ENCODE measurements at regions not wholly inside any gene's neighbourhood (a gene's known extent, or its start where the extent isn't known, plus 50 kb on each side); places are given as distances from the start of the nearest gene placed in this dataset.

- Histone ChIP-seq H3K36me3 (ENCODE audit: control insufficient read depth, insufficient read depth, low read length) (no peaks in the 10 kb centered on the region), H2AFZ (ENCODE audit: low read length) (no peak overlapping the region), H3K79me2 (ENCODE audit: control insufficient read depth, insufficient read depth, low read length) (no peaks in the 10 kb centered on the region), H3K4me1 (ENCODE audit: control insufficient read depth, extremely low read depth, insufficient read depth, low read length) (no peaks in the 10 kb centered on the region), H3K4me2 (ENCODE audit: extremely low read depth, insufficient read depth, low read length) (no peak overlapping the region), H3K9ac (ENCODE audit: insufficient read depth, low read length) (no peak overlapping the region), H3K27ac (ENCODE audit: insufficient read depth, low read length) (no peak overlapping the region), H3K27me3 (ENCODE audit: control insufficient read depth, insufficient read depth, low read length) (no peaks in the 10 kb centered on the region), H3K9me3 (ENCODE audit: control insufficient read depth, insufficient read depth, low read depth, low read length) (no peaks in the 10 kb centered on the region), H4K20me1 (ENCODE audit: control insufficient read depth, extremely low read depth, insufficient read depth, low read length) (no peaks in the 10 kb centered on the region), H3K4me3 (replicated peaks in 1 of 4; ENCODE audit: control extremely low read depth in 1 of 4, insufficient read depth in 1 of 4, low read depth in 3 of 4, low read length in 4 of 4) (no peak overlapping the region)
- no peak for TF ChIP-seq CTCF (conservative IDR thresholded peaks at IDR 0.05 in 1 of 2, IDR thresholded peaks at IDR 0.05 in 1 of 2; ENCODE audit: low read depth in 1 of 2, low read length in 2 of 2)
- no peak for TF ChIP-seq EZH2 (IDR thresholded peaks at IDR 0.05; ENCODE audit: low read length, missing control alignments)
- no peak for DNase-seq (ENCODE audit: low read depth in 2 of 2)
Measured at GRCh38 chr1:57752843-57753242, 329.0 kb upstream of the DAB1 start.

GRCh38 chr1:57748719-57749118, 324.9 kb upstream of the DAB1 start:
- H4K20me1 ChIP-seq (ENCODE audit: control insufficient read depth, extremely low read depth, insufficient read depth, low read length): no peaks in the 10 kb centered on the region
- H3K4me1 ChIP-seq (ENCODE audit: control insufficient read depth, extremely low read depth, insufficient read depth, low read length): no peaks in the 10 kb centered on the region
- H3K36me3 ChIP-seq (ENCODE audit: control insufficient read depth, insufficient read depth, low read length): no peaks in the 10 kb centered on the region
- H3K9me3 ChIP-seq (ENCODE audit: control insufficient read depth, insufficient read depth, low read depth, low read length): no peaks in the 10 kb centered on the region
- H3K4me2 ChIP-seq (ENCODE audit: extremely low read depth, insufficient read depth, low read length): no peak overlapping the region
- no peaks in the 10 kb centered on the region for H3K79me2 ChIP-seq (ENCODE audit: control insufficient read depth, insufficient read depth, low read length)
- H2AFZ ChIP-seq (ENCODE audit: low read length): no peak overlapping the region
- no peak overlapping the region for H3K9ac ChIP-seq (ENCODE audit: insufficient read depth, low read length)
- no peaks in the 10 kb centered on the region for H3K27me3 ChIP-seq (ENCODE audit: control insufficient read depth, insufficient read depth, low read length)
- H3K27ac ChIP-seq (ENCODE audit: insufficient read depth, low read length): no peak overlapping the region
- TF ChIP-seq CTCF (conservative IDR thresholded peaks at IDR 0.05 in 1 of 2, IDR thresholded peaks at IDR 0.05 in 1 of 2; ENCODE audit: low read depth in 1 of 2, low read length in 2 of 2) (no peak), EZH2 (IDR thresholded peaks at IDR 0.05; ENCODE audit: low read length, missing control alignments) (no peak)
- DNase-seq (ENCODE audit: low read depth in 2 of 2): no peak
- H3K4me3 ChIP-seq (replicated peaks in 1 of 4; ENCODE audit: control extremely low read depth in 1 of 4, insufficient read depth in 1 of 4, low read depth in 3 of 4, low read length in 4 of 4): no peak overlapping the region

GRCh38 chr1:57747818-57748217, 324.0 kb upstream of the DAB1 start:
- no peaks in the 10 kb centered on the region for H3K79me2 ChIP-seq (ENCODE audit: control insufficient read depth, insufficient read depth, low read length)
- no peaks in the 10 kb centered on the region for H3K9me3 ChIP-seq (ENCODE audit: control insufficient read depth, insufficient read depth, low read depth, low read length)

More at GRCh38 chr1:57747818-57748217, 324.0 kb upstream of the DAB1 start:
- Histone ChIP-seq H3K27ac (ENCODE audit: insufficient read depth, low read length) (no peak overlapping the region), H3K27me3 (ENCODE audit: control insufficient read depth, insufficient read depth, low read length) (no peaks in the 10 kb centered on the region), H3K36me3 (ENCODE audit: control insufficient read depth, insufficient read depth, low read length) (no peaks in the 10 kb centered on the region), H4K20me1 (ENCODE audit: control insufficient read depth, extremely low read depth, insufficient read depth, low read length) (no peaks in the 10 kb centered on the region), H2AFZ (ENCODE audit: low read length) (no peak overlapping the region), H3K9ac (ENCODE audit: insufficient read depth, low read length) (no peak overlapping the region), H3K4me3 (replicated peaks in 1 of 4; ENCODE audit: control extremely low read depth in 1 of 4, insufficient read depth in 1 of 4, low read depth in 3 of 4, low read length in 4 of 4) (no peak overlapping the region), H3K4me1 (ENCODE audit: control insufficient read depth, extremely low read depth, insufficient read depth, low read length) (no peaks in the 10 kb centered on the region), H3K4me2 (ENCODE audit: extremely low read depth, insufficient read depth, low read length) (no peak overlapping the region)
- TF ChIP-seq EZH2 (IDR thresholded peaks at IDR 0.05; ENCODE audit: low read length, missing control alignments) (no peak), CTCF (conservative IDR thresholded peaks at IDR 0.05 in 1 of 2, IDR thresholded peaks at IDR 0.05 in 1 of 2; ENCODE audit: low read depth in 1 of 2, low read length in 2 of 2) (no peak)
- DNase-seq (ENCODE audit: low read depth in 2 of 2): no peak
